Caco-2 (cell line): ENCODE measurements at regions not wholly inside any gene's neighbourhood (a gene's known extent, or its start where the extent isn't known, plus 50 kb on each side); places are given as distances from the start of the nearest gene placed in this dataset.

Experiments
- BruUV-seq: library from RNA; stranded (reverse); fragments of 400-500 nt; replicated peaks from 2 replicates; lab custom pipeline; 2021; lab: Mats Ljungman, UMichigan
- CTCF ChIA-PET: fragments of 300-600 bp; sonication (Branson Sonifier 250); formaldehyde crosslinking; loops from one replicate; lab custom pipeline; 2022; ENCODE audit warnings: antibody characterized with exemption; lab: Charles Lee
- POLR2A ChIA-PET: fragments of 300-600 bp; sonication (Branson Sonifier 250); formaldehyde crosslinking; loops from one replicate; lab custom pipeline; 2022; ENCODE audit warnings: antibody characterized with exemption; lab: Charles Lee
- DNase-seq, 2 experiments: peaks; one replicate each; pipeline versions ENCODE4 v3.0.0 to v3.0.0-alpha.2; 2020 to 2022
- H3K27me3 ChIP-seq: replicated peaks from 2 replicates; pipeline ENCODE4 v1.6.0; 2011; ENCODE audit warnings: low read length; ENCODE audit not compliant: control insufficient read depth, insufficient read depth
- H3K36me3 ChIP-seq: 2 replicates; pipeline ENCODE4 v1.5.1; 2011; ENCODE audit warnings: low read length; ENCODE audit not compliant: control insufficient read depth, insufficient read depth
- H3K4me1 ChIP-seq: fragments of 250-450 bp; sonication (Bioruptor Pico); 2 replicates; pipeline ENCODE4 v1.5.1; 2020; ENCODE audit warnings: mild to moderate bottlenecking
- H3K4me3 ChIP-seq: 2 replicates; pipeline ENCODE4 v1.5.1; 2011; ENCODE audit warnings: low read depth, mild to moderate bottlenecking, control low read depth, low read length
- H3K9me3 ChIP-seq: fragments of 250-450 bp; sonication (Bioruptor Pico); 2 replicates; pipeline ENCODE4 v1.5.1; 2020; ENCODE audit warnings: mild to moderate bottlenecking, moderate library complexity
- H3K27ac Mint-ChIP-seq: one replicate; pipeline ENCODE4 v1.8.0; 2022; ENCODE audit warnings: mixed read lengths; ENCODE audit not compliant: unreplicated experiment
- H3K27me3 Mint-ChIP-seq: one replicate; pipeline ENCODE4 v1.8.0; 2022; ENCODE audit warnings: mixed read lengths; ENCODE audit not compliant: insufficient read depth, unreplicated experiment
- H3K36me3 Mint-ChIP-seq: one replicate; pipeline ENCODE4 v1.8.0; 2022; ENCODE audit warnings: mild to moderate bottlenecking, mixed read lengths; ENCODE audit not compliant: insufficient read depth, unreplicated experiment
- H3K4me1 Mint-ChIP-seq: one replicate; pipeline ENCODE4 v1.8.0; 2022; ENCODE audit warnings: low read depth, mixed read lengths; ENCODE audit not compliant: unreplicated experiment
- H3K4me3 Mint-ChIP-seq: one replicate; pipeline ENCODE4 v1.8.0; 2022; ENCODE audit warnings: mild to moderate bottlenecking, moderate library complexity, mixed read lengths; ENCODE audit not compliant: unreplicated experiment
- H3K9me3 Mint-ChIP-seq: one replicate; pipeline ENCODE4 v1.8.0; 2022; ENCODE audit warnings: mixed read lengths; ENCODE audit not compliant: unreplicated experiment
- intact Hi-C: fragments of 100-400 bp; cut with micrococcal nuclease; formaldehyde crosslinking; loops from one replicate; pipeline ENCODE4 v1.10.0; 2022; ENCODE audit not compliant: unreplicated experiment
- TF ChIP-seq, protein P1 (sequence below), 2 experiments: fragments of 200-600 bp in 1 of 2; IDR thresholded peaks; 1 replicate in 1 of 2; 2 replicates in 1 of 2; pipeline versions ENCODE4 v1.5.1 to v1.8.0; 2011 to 2022; ENCODE audit warnings: antibody characterized with exemption in 1 of 2, control low read depth in 1 of 2, inconsistent platforms in 1 of 2, low read depth in 1 of 2, low read length in 1 of 2, mild to moderate bottlenecking in 1 of 2, moderate library complexity in 1 of 2; ENCODE audit not compliant: insufficient read depth in 1 of 2, severe bottlenecking in 1 of 2, unreplicated experiment in 1 of 2

DNA sequence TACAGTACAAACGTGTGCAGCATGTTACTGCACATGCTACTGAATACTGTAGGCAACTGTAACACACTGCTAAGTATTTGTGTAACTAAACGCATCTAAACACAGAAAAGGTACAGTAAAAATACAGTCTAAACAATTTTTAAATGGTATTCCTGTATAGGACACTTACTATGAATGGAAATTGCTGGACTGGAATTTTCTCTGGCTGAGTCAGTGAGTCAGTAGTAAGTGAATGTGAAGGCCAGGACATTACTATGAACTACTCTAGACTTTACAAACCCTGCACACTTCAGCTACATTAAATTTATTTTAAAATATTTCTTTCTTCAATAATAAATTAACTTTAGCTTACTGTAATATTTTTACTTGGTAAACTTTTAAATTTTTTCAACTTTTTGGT, 225.0 kb upstream of the TENT5A start:
- no peaks in the 10 kb centered on the region for H3K4me1 ChIP-seq
- TF ChIP-seq, protein P1, sequence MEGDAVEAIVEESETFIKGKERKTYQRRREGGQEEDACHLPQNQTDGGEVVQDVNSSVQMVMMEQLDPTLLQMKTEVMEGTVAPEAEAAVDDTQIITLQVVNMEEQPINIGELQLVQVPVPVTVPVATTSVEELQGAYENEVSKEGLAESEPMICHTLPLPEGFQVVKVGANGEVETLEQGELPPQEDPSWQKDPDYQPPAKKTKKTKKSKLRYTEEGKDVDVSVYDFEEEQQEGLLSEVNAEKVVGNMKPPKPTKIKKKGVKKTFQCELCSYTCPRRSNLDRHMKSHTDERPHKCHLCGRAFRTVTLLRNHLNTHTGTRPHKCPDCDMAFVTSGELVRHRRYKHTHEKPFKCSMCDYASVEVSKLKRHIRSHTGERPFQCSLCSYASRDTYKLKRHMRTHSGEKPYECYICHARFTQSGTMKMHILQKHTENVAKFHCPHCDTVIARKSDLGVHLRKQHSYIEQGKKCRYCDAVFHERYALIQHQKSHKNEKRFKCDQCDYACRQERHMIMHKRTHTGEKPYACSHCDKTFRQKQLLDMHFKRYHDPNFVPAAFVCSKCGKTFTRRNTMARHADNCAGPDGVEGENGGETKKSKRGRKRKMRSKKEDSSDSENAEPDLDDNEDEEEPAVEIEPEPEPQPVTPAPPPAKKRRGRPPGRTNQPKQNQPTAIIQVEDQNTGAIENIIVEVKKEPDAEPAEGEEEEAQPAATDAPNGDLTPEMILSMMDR (IDR thresholded peaks at IDR 0.05; ENCODE audit: insufficient read depth in 1 of 2, low read depth in 1 of 2, low read length in 1 of 2, severe bottlenecking in 1 of 2, unreplicated experiment in 1 of 2) = no peak
- H3K4me1 Mint-ChIP-seq = peaks cover 7% of the 10 kb centered on the region
- ChIA-PET POLR2A (no interaction called here), CTCF (no interaction called here)
- BruUV-seq = no TSS peak
- H3K9me3 ChIP-seq = peaks cover 19% of the 10 kb centered on the region; the same call in 1 of the 2 replicates
- H3K4me3 ChIP-seq = no peak overlapping the region
- H3K27me3 ChIP-seq = no peaks in the 10 kb centered on the region
- intact Hi-C loops = no loop called here
- H3K27ac Mint-ChIP-seq = no peak overlapping the region
- H3K4me3 Mint-ChIP-seq = no peak overlapping the region
- no peak for DNase-seq
- peaks cover 65% of the 10 kb centered on the region for H3K9me3 Mint-ChIP-seq
- no peaks in the 10 kb centered on the region for H3K36me3 ChIP-seq
- H3K27me3 Mint-ChIP-seq = no peaks in the 10 kb centered on the region
- H3K36me3 Mint-ChIP-seq = no peaks in the 10 kb centered on the region

- Mint-ChIP-seq H3K4me3 (no peak overlapping the region), H3K4me1 (peaks cover 7% of the 10 kb centered on the region), H3K27ac (no peak overlapping the region), H3K27me3 (no peaks in the 10 kb centered on the region), H3K36me3 (no peaks in the 10 kb centered on the region), H3K9me3 (peaks cover 40% of the 10 kb centered on the region)
- intact Hi-C loops = no loop called here
- no peak overlapping the region for H3K4me3 ChIP-seq
- no TSS peak for BruUV-seq
- H3K36me3 ChIP-seq = no peaks in the 10 kb centered on the region
- ChIA-PET CTCF (no interaction called here), POLR2A (no interaction called here)
- TF ChIP-seq, protein P1 (IDR thresholded peaks at IDR 0.05; ENCODE audit: insufficient read depth in 1 of 2, low read depth in 1 of 2, low read length in 1 of 2, severe bottlenecking in 1 of 2, unreplicated experiment in 1 of 2) = no peak
- H3K9me3 ChIP-seq = 0 out of 2 replicates have a peak, but pooled peaks cover 3% of the 10 kb centered on the region
- no peaks in the 10 kb centered on the region for H3K4me1 ChIP-seq
- H3K27me3 ChIP-seq = no peaks in the 10 kb centered on the region
- DNase-seq = no peak
Measured at GRCh38 chr6:81969814-81970213, 217.3 kb upstream of the TENT5A start.

DNA sequence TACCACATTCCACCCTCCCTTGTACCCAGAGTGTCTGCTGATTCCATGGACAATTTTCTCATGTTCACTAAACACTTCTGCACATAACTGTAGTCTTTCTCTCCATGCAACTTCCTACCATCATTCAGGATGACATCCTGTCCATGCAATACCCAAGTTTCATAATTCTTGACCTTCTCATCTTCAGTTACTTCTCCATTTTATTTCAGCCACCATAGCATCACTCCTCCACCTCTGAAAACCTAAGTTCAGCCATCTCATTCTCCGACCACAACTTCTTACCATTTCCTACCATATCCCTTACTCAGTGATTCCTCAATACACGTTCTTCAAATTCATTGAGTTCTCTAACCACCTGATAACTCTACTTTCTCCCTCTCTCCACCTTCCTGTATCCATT, 216.5 kb upstream of the TENT5A start:
- no peaks in the 10 kb centered on the region for H3K4me1 ChIP-seq
- peaks cover 7% of the 10 kb centered on the region for H3K4me1 Mint-ChIP-seq
- H3K9me3 ChIP-seq = 0 out of 2 replicates have a peak, but pooled peaks cover 3% of the 10 kb centered on the region
- no TSS peak for BruUV-seq
- ChIA-PET POLR2A (no interaction called here), CTCF (no interaction called here)
- intact Hi-C loops = no loop called here
- H3K36me3 Mint-ChIP-seq = no peaks in the 10 kb centered on the region
- peaks cover 40% of the 10 kb centered on the region for H3K9me3 Mint-ChIP-seq
- no peak overlapping the region for H3K4me3 ChIP-seq
- TF ChIP-seq, protein P1 (IDR thresholded peaks at IDR 0.05; ENCODE audit: insufficient read depth in 1 of 2, low read depth in 1 of 2, low read length in 1 of 2, severe bottlenecking in 1 of 2, unreplicated experiment in 1 of 2) = no peak
- no peaks in the 10 kb centered on the region for H3K27me3 ChIP-seq
- no peaks in the 10 kb centered on the region for H3K27me3 Mint-ChIP-seq
- H3K27ac Mint-ChIP-seq = no peak overlapping the region
- no peak for DNase-seq
- no peak overlapping the region for H3K4me3 Mint-ChIP-seq
- no peaks in the 10 kb centered on the region for H3K36me3 ChIP-seq
